Body of pancreas (tissue), 4 donors: ENCODE measurements at regions not wholly inside any gene's neighbourhood (a gene's known extent, or its start where the extent isn't known, plus 50 kb on each side); places are given as distances from the start of the nearest gene placed in this dataset.
"Not testable (repeated sequence)": the region's sequence is repeated elsewhere in the genome, so short reads cannot be mapped to it uniquely, and the experiment has no call there.

Experiments
- ATAC-seq: fragments of 150-250 bp; one replicate; pipeline ENCODE4 v1.9.1; 2016
- DNase-seq, 4 donors: peaks; one replicate each; pipeline ENCODE4 v3.0.0-alpha.2; 2019
- H3K27ac ChIP-seq, 4 donors: fragments of 200-600 bp; sonication (generic); 1 replicate in 3 of 4; 2 replicates in 1 of 4; pipeline versions ENCODE4 v1.5.1 to v1.6.1; 2016 to 2019; ENCODE audit warnings: mild to moderate bottlenecking in 1 of 4, mixed read lengths in 1 of 4, moderate library complexity in 1 of 4
- H3K27me3 ChIP-seq, 2 donors: fragments of 200-600 bp; sonication (generic); one replicate each; pipeline ENCODE4 v1.6.0; 2016; ENCODE audit warnings: mild to moderate bottlenecking in 1 of 2
- H3K36me3 ChIP-seq, 2 donors: fragments of 200-600 bp; sonication (generic); replicated peaks in 1 of 2; 2 replicates each; pipeline ENCODE4 v1.5.1; 2016; ENCODE audit warnings: low read depth in 2 of 2; ENCODE audit not compliant: insufficient read depth in 1 of 2
- H3K4me1 ChIP-seq: fragments of 200-600 bp; sonication (generic); one replicate; pipeline ENCODE4 v1.6.0; 2016
- H3K4me3 ChIP-seq, 2 donors: fragments of 200-600 bp; sonication (generic); 1 replicate in 1 of 2; 2 replicates in 1 of 2; pipeline ENCODE4 v1.5.1; 2016 to 2019
- H3K9me3 ChIP-seq, 3 donors: fragments of 200-600 bp; sonication (generic); 1 replicate in 2 of 3; 2 replicates in 1 of 3; pipeline ENCODE4 v1.5.1; 2016
- POLR2A ChIP-seq, 3 donors: fragments of 450-650 bp; IDR thresholded peaks; one replicate each; pipeline ENCODE4 v1.6.1; 2016; ENCODE audit warnings: antibody characterized with exemption in 3 of 3, mild to moderate bottlenecking in 2 of 3
- WGBS, 2 donors: methylation state at CpG; one replicate each; pipeline ENCODE4 v1.1.5; 2017; 5-methylcytosine and 5-hydroxymethylcytosine counted together
- intact Hi-C: fragments of 100-400 bp; cut with DNase I; formaldehyde crosslinking; loops from one replicate; pipeline ENCODE4 v1.15.1; 2023
- TF ChIP-seq, protein P1 (sequence below), 7 experiments: fragments of 450-650 bp in 4 of 7; fragments of 200-600 bp in 3 of 7; sonication (generic) in 3 of 7; IDR thresholded peaks; one replicate each; pipeline ENCODE4 v1.5.1; 2016 to 2019; ENCODE audit warnings: antibody characterized with exemption in 7 of 7

DNA sequence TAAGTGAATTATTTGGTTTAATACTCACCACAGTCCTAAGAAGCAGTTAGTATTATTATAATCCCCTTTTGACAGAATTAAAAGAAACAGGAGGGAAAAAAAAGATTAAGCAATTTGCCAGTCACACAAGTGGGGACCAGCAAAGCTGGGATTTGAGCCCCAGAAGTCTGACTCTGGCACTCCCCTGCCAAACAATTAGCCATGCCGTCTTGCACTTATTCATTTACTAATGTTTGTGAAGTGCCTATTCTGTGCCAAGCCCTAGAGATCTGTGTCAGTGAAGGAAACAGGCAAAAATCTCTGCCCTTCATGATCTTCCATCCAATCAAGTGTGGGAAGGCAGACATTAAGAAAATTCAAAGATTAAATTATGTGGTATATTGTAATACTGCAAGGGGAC lies 126.0 kb upstream of the TOP1 start:
- ATAC-seq (no peak), DNase-seq (no peak)
- TF ChIP-seq, protein P1, sequence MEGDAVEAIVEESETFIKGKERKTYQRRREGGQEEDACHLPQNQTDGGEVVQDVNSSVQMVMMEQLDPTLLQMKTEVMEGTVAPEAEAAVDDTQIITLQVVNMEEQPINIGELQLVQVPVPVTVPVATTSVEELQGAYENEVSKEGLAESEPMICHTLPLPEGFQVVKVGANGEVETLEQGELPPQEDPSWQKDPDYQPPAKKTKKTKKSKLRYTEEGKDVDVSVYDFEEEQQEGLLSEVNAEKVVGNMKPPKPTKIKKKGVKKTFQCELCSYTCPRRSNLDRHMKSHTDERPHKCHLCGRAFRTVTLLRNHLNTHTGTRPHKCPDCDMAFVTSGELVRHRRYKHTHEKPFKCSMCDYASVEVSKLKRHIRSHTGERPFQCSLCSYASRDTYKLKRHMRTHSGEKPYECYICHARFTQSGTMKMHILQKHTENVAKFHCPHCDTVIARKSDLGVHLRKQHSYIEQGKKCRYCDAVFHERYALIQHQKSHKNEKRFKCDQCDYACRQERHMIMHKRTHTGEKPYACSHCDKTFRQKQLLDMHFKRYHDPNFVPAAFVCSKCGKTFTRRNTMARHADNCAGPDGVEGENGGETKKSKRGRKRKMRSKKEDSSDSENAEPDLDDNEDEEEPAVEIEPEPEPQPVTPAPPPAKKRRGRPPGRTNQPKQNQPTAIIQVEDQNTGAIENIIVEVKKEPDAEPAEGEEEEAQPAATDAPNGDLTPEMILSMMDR (IDR thresholded peaks at IDR 0.05), result no peak
- TF ChIP-seq POLR2A (IDR thresholded peaks at IDR 0.05), result no peak
- H3K36me3 ChIP-seq, result no peaks in the 10 kb centered on the region
- intact Hi-C loops, result no loop called here
- H3K27ac ChIP-seq, result no peak overlapping the region
- no peaks in the 10 kb centered on the region for H3K4me1 ChIP-seq
- no peaks in the 10 kb centered on the region for H3K27me3 ChIP-seq
- 44 to 57% methylated on average over 1 of the region's 1 CpG for WGBS, 2 donors
- H3K9me3 ChIP-seq, result no peaks in the 10 kb centered on the region
- no peak overlapping the region for H3K4me3 ChIP-seq

DNA sequence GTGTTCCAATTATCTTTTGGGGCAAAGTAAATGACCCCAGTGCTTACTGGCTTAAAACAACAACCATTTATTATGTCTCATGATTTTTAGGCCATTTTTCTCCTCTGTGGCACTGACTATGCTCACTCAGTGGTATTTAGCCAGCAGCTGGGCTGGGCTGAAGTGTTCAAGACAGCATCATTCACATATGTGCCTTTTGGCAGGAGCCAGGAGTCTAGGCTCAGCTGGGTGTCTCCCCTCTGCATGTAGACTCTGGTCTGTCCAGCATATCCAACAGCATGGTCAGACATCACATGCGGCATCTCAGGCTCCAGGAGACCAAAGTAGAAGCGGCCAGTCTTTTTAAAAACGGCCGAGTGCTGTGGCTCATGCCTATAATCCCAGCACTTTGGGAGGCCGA lies 120.3 kb upstream of the TOP1 start:
- no peaks in the 10 kb centered on the region for H3K27me3 ChIP-seq
- H3K9me3 ChIP-seq, result no peaks in the 10 kb centered on the region
- H3K27ac ChIP-seq, result no peak overlapping the region
- no peaks in the 10 kb centered on the region for H3K4me1 ChIP-seq
- WGBS, 2 donors, result 69 to 85% methylated on average over 5 of the region's 5 CpGs
- H3K36me3 ChIP-seq, result no peaks in the 10 kb centered on the region
- ATAC-seq (no peak), DNase-seq (no peak)
- no peak for TF ChIP-seq POLR2A (IDR thresholded peaks at IDR 0.05)
- TF ChIP-seq, protein P1 (IDR thresholded peaks at IDR 0.05), result no peak
- intact Hi-C loops, result no loop called here
- H3K4me3 ChIP-seq, result no peak overlapping the region

DNA sequence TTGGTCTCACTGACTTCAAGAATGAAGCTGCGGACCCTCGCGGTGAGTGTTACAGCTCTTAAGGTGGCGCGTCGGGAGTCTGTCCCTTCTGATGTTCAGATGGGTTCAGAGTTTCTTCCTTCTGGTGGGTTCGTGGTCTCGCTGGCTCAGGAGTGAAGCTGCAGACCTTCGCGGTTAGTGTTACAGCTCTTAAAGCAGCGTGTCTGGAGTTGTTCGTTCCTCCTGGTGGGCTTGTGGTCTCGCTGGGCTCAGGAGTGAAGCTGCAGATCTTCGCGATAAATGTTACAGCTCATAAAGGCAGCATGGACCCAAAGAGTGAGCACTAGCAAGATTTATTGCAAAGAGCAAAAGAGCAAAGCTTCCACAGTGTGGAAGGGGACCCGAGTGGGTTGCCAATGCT lies 119.1 kb upstream of the TOP1 start:
- not testable (repeated sequence) for DNase-seq

GRCh38 chr20:40910436-40910835 lies 118.2 kb upstream of the TOP1 start:
- H3K27me3 ChIP-seq, H3K27ac ChIP-seq, ATAC-seq, H3K4me3 ChIP-seq, H3K4me1 ChIP-seq, H3K9me3 ChIP-seq, H3K36me3 ChIP-seq, DNase-seq, intact Hi-C loops: not testable (repeated sequence)
- WGBS, 2 donors, result 84% methylated on average over 12 to 21 of the region's 23 CpGs

More for the DNA sequence above, 119.1 kb upstream of the TOP1 start:
- H3K27me3 ChIP-seq, intact Hi-C loops, H3K9me3 ChIP-seq, H3K36me3 ChIP-seq, H3K4me1 ChIP-seq, H3K4me3 ChIP-seq, ATAC-seq, H3K27ac ChIP-seq: not testable (repeated sequence)
- WGBS, 2 donors, result 82 to 88% methylated on average over 16 of the region's 16 CpGs

- H3K9me3 ChIP-seq, intact Hi-C loops, DNase-seq, H3K27ac ChIP-seq, ATAC-seq, H3K27me3 ChIP-seq, H3K4me1 ChIP-seq, H3K4me3 ChIP-seq, H3K36me3 ChIP-seq: not testable (repeated sequence)
- 86 to 92% methylated on average over 2 to 23 of the region's 27 CpGs for WGBS, 2 donors
These were observed 117.5 kb upstream of the TOP1 start for GRCh38 chr20:40911152-40911551.

GRCh38 chr20:40913224-40914185 lies 115.1 kb upstream of the TOP1 start:
- Histone ChIP-seq H3K4me1 (no peaks in the 10 kb centered on the region), H3K4me3 (no peak overlapping the region), H3K27ac (no peak overlapping the region), H3K36me3 (no peaks in the 10 kb centered on the region), H3K9me3 (no peaks in the 10 kb centered on the region), H3K27me3 (no peaks in the 10 kb centered on the region)
- TF ChIP-seq, protein P1 (IDR thresholded peaks at IDR 0.05), result no peak
- TF ChIP-seq POLR2A (IDR thresholded peaks at IDR 0.05), result no peak
- intact Hi-C loops, result no loop called here
- DNase-seq (no peak), ATAC-seq (no peak)
- 78 to 82% methylated on average over 34 of the region's 34 CpGs for WGBS, 2 donors
